Fibroblast of lung (primary cell): ENCODE measurements at regions not wholly inside any gene's neighbourhood (a gene's known extent, or its start where the extent isn't known, plus 50 kb on each side); places are given as distances from the start of the nearest gene placed in this dataset.

ENCODE experiments used
- CTCF ChIP-seq, 2 donors: IDR thresholded peaks in 1 of 2; conservative IDR thresholded peaks in 1 of 2; 1 replicate in 1 of 2; 2 replicates in 1 of 2; pipeline ENCODE4 v1.5.1; 2011 to 2012; ENCODE audit warnings: low read length in 2 of 2, control low read depth in 1 of 2, inconsistent platforms in 1 of 2, low read depth in 1 of 2, mild to moderate bottlenecking in 1 of 2
- EZH2 ChIP-seq: IDR thresholded peaks from 2 replicates; pipeline ENCODE4 v1.5.1; 2012; ENCODE audit warnings: low read length, control low read depth, mild to moderate bottlenecking; ENCODE audit errors: missing control alignments

DNA sequence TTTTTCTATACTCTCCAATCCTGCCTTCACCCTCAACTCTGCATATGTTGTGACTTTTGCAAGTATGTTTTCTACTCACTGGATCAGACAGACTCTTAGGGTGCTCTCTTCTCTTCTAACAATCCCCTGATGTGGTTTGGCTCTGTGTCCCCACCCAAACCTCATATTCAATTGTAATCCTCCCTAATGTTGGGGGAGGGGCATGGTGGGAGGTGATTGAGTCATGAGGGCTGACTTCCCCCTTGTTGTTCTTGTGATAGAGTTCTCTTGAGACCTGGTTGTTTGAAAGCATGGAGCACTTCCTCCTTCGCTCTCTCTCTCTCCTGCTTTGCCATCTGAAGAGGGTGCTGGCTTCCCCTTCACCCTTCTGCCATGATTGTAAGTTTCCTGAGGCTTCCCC is 148.9 kb upstream of the IGSF21 start:
- no peak for TF ChIP-seq EZH2
- no peak for TF ChIP-seq CTCF (conservative IDR thresholded peaks at IDR 0.05 in 1 of 2, IDR thresholded peaks at IDR 0.05 in 1 of 2; ENCODE audit: low read depth in 1 of 2, low read length in 2 of 2)
